ENCODE measurements at regions not wholly inside any gene's neighbourhood (a gene's known extent, or its start where the extent isn't known, plus 50 kb on each side); places are given as distances from the start of the nearest gene placed in this dataset.

- DNase-seq (ENCODE audit: low read depth, low spot score) (no peak), ATAC-seq (no peak)
- CTCF ChIA-PET = no interaction called here
- H3K9me3 ChIP-seq (ENCODE audit: control insufficient read depth in 1 of 2, insufficient read depth in 1 of 2, low read depth in 1 of 2, low read length in 2 of 2) = peaks cover 0 to 22% of the 10 kb centered on the region in 2 experiments; a peak in 2 of 4 replicates
- RAD21 ChIA-PET (ENCODE audit: low non-redundant PET in 1 of 2, low total read pairs in 2 of 2, uncharacterized antibody in 2 of 2, unreplicated experiment in 2 of 2) = no interaction called here
- no peak overlapping the region for H3K27ac ChIP-seq (ENCODE audit: low read depth, low read length)
- H3K4me2 ChIP-seq (ENCODE audit: low read length) = no peak overlapping the region
- TF ChIP-seq ELF1 (IDR thresholded peaks at IDR 0.05; ENCODE audit: borderline replicate concordance, low read depth) (no peak), RAD21 (IDR thresholded peaks at IDR 0.05; ENCODE audit: low read depth) (no peak), YY1 (IDR thresholded peaks at IDR 0.05; ENCODE audit: extremely low read depth, insufficient replicate concordance, low read depth, low read length) (no peak), EZH2phosphoT487 (IDR thresholded peaks at IDR 0.05; ENCODE audit: borderline replicate concordance) (no peak), ZFX (IDR thresholded peaks at IDR 0.05) (no peak), EGR1 (IDR thresholded peaks at IDR 0.05; ENCODE audit: low read depth) (no peak), SIN3A (IDR thresholded peaks at IDR 0.05; ENCODE audit: low read depth) (no peak), POLR2AphosphoS5 (IDR thresholded peaks at IDR 0.05; ENCODE audit: low read depth, low read length) (no peak), CBX3 (IDR thresholded peaks at IDR 0.05; ENCODE audit: low read depth) (no peak), ZBTB33 (IDR thresholded peaks at IDR 0.05; ENCODE audit: extremely low read depth, insufficient replicate concordance, low read length) (no peak), TCF7L2 (IDR thresholded peaks at IDR 0.05; ENCODE audit: borderline replicate concordance, extremely low read depth, insufficient read depth, insufficient read length) (no peak), ATF3 (IDR thresholded peaks at IDR 0.05) (no peak), FOSL1 (IDR thresholded peaks at IDR 0.05; ENCODE audit: low read depth) (no peak), SP1 (IDR thresholded peaks at IDR 0.05; ENCODE audit: low read depth) (no peak), ZNF274 (IDR thresholded peaks at IDR 0.05; ENCODE audit: low read depth, low read length) (no peak), CTCF (IDR thresholded peaks at IDR 0.05 in 2 of 3, conservative IDR thresholded peaks at IDR 0.05 in 1 of 3; ENCODE audit: borderline replicate concordance in 1 of 3, insufficient read depth in 1 of 3, low read depth in 2 of 3, low read length in 2 of 3) (no peak), JUND (IDR thresholded peaks at IDR 0.05) (no peak)
- POLR2A ChIA-PET = no interaction called here
- intact Hi-C loops (cut with micrococcal nuclease) = no loop called here
- no peak overlapping the region for H2AFZ ChIP-seq (ENCODE audit: low read depth, low read length, poor library complexity, severe bottlenecking)
- no peaks in the 10 kb centered on the region for H3K9me2 ChIP-seq (ENCODE audit: insufficient read depth)
- H3K27me3 ChIP-seq (ENCODE audit: insufficient read depth, low read length) = no peaks in the 10 kb centered on the region
- no peaks in the 10 kb centered on the region for H3K79me2 ChIP-seq (ENCODE audit: insufficient read depth, low read length)
- no peak overlapping the region for H3K9ac ChIP-seq (ENCODE audit: low read length)
- H4K20me1 ChIP-seq (ENCODE audit: insufficient read depth) = no peaks in the 10 kb centered on the region
- H3K4me3 ChIP-seq (replicated peaks in 1 of 2; ENCODE audit: low read depth in 1 of 2, low read length in 2 of 2) = no peak overlapping the region
- no peaks in the 10 kb centered on the region for H3K36me3 ChIP-seq (ENCODE audit: control insufficient read depth in 1 of 2, insufficient read depth in 2 of 2, low read length in 2 of 2)
- H3K4me1 ChIP-seq (ENCODE audit: control insufficient read depth in 1 of 2, insufficient read depth in 2 of 2, low read length in 2 of 2) = no peaks in the 10 kb centered on the region
- BruUV-seq (replicated peaks) = no TSS peak
Measured at GRCh38 chr16:7148606-7149005, 184.0 kb upstream of the RBFOX1 start.
